HCT116 (cell line): ENCODE measurements at regions not wholly inside any gene's neighbourhood (a gene's known extent, or its start where the extent isn't known, plus 50 kb on each side); places are given as distances from the start of the nearest gene placed in this dataset.

Experiments used
- ATAC-seq: fragments of 200-7000 bp; cut with Tn5 transposase; 2 replicates; pipeline ENCODE4 v1.9.1; 2020; ENCODE audit warnings: mild to moderate bottlenecking, moderate library complexity
- BruUV-seq: library from RNA; stranded (reverse); fragments of 400-500 nt; replicated peaks from 2 replicates; lab custom pipeline; 2021; lab: Mats Ljungman, UMichigan
- CTCF ChIA-PET: fragments of 300-600 bp; sonication (Branson Sonifier 250); formaldehyde crosslinking; loops from one replicate; lab custom pipeline; 2021; ENCODE audit warnings: antibody characterized with exemption; lab: Charles Lee
- POLR2A ChIA-PET: fragments of 300-600, 350-600 bp; sonication (Branson Sonifier 250); formaldehyde crosslinking; loops from one replicate; lab custom pipeline; 2021; ENCODE audit warnings: antibody characterized with exemption; lab: Charles Lee
- RAD21 ChIA-PET, 2 experiments: fragments of 300-600 bp; sonication (Branson Sonifier 250); formaldehyde crosslinking; loops; one replicate each; lab custom pipeline; 2023; ENCODE audit warnings: low total read pairs in 2 of 2; ENCODE audit not compliant: uncharacterized antibody in 2 of 2, unreplicated experiment in 2 of 2, low non-redundant PET in 1 of 2; lab: Charles Lee
- DNase-seq: peaks from one replicate; pipeline ENCODE4 v3.0.0-alpha.2; 2010; ENCODE audit warnings: low read depth, low spot score
- H2AFZ ChIP-seq: fragments of 200-600 bp; shearing (Covaris generic), sonication (generic); 2 replicates; pipeline ENCODE4 v1.6.1; 2017; ENCODE audit warnings: low read depth, mixed run types, mixed read lengths, antibody characterized with exemption, low read length; ENCODE audit not compliant: poor library complexity, severe bottlenecking
- H3K27ac ChIP-seq: 2 replicates; pipeline ENCODE4 v1.5.1; 2012; ENCODE audit warnings: low read depth, low read length
- H3K27me3 ChIP-seq: fragments of 200-600 bp; sonication (generic); 2 replicates; pipeline ENCODE4 v1.6.1; 2016; ENCODE audit warnings: mixed run types, low read length, mixed read lengths; ENCODE audit not compliant: insufficient read depth
- H3K36me3 ChIP-seq, 2 experiments: fragments of 200-500 bp in 1 of 2; fragments of 200-600 bp in 1 of 2; sonication (Bioruptor generic) in 1 of 2; sonication (generic) in 1 of 2; 2 replicates each; pipeline versions ENCODE4 v1.5.1 to v1.6.1; 2014 to 2016; ENCODE audit warnings: low read length in 2 of 2, inconsistent platforms in 1 of 2, mixed read lengths in 1 of 2, mixed run types in 1 of 2; ENCODE audit not compliant: insufficient read depth in 2 of 2, control insufficient read depth in 1 of 2
- H3K4me1 ChIP-seq, 2 experiments: fragments of 200-600 bp in 1 of 2; sonication (generic) in 1 of 2; 2 replicates each; pipeline versions ENCODE4 v1.5.1 to v1.6.1; 2012 to 2017; ENCODE audit warnings: low read length in 2 of 2, inconsistent platforms in 1 of 2, mild to moderate bottlenecking in 1 of 2, mixed read lengths in 1 of 2, mixed run types in 1 of 2, moderate library complexity in 1 of 2; ENCODE audit not compliant: insufficient read depth in 2 of 2, control insufficient read depth in 1 of 2
- H3K4me2 ChIP-seq: fragments of 200-600 bp; sonication (generic); 2 replicates; pipeline ENCODE4 v1.6.1; 2017; ENCODE audit warnings: mixed run types, low read length, mixed read lengths
- H3K4me3 ChIP-seq, 2 experiments: fragments of 200-600 bp in 1 of 2; sonication (generic) in 1 of 2; replicated peaks in 1 of 2; 2 replicates each; pipeline ENCODE4 v1.5.1; 2011 to 2016; ENCODE audit warnings: low read length in 2 of 2, control low read depth in 1 of 2, low read depth in 1 of 2, mild to moderate bottlenecking in 1 of 2, mixed read lengths in 1 of 2, mixed run types in 1 of 2
- H3K79me2 ChIP-seq: fragments of 200-600 bp; sonication (generic); 2 replicates; pipeline ENCODE4 v1.6.1; 2017; ENCODE audit warnings: mild to moderate bottlenecking, mixed run types, low read length, moderate library complexity, mixed read lengths; ENCODE audit not compliant: insufficient read depth
- H3K9ac ChIP-seq: fragments of 200-600 bp; sonication (generic); 2 replicates; pipeline ENCODE4 v1.6.1; 2016; ENCODE audit warnings: low read length, mixed read lengths
- H3K9me2 ChIP-seq: fragments of 200-600 bp; sonication (generic), shearing (Covaris generic); 2 replicates; pipeline ENCODE4 v1.6.1; 2017; ENCODE audit warnings: mixed run types, mild to moderate bottlenecking, moderate library complexity; ENCODE audit not compliant: insufficient read depth
- H3K9me3 ChIP-seq, 2 experiments: fragments of 200-500 bp in 1 of 2; fragments of 200-600 bp in 1 of 2; sonication (Bioruptor generic) in 1 of 2; sonication (generic) in 1 of 2; 2 replicates each; pipeline ENCODE4 v1.6.1; 2014 to 2017; ENCODE audit warnings: low read length in 2 of 2, mixed read lengths in 2 of 2, inconsistent platforms in 1 of 2, low read depth in 1 of 2, mild to moderate bottlenecking in 1 of 2, mixed run types in 1 of 2, moderate library complexity in 1 of 2; ENCODE audit not compliant: control insufficient read depth in 1 of 2, insufficient read depth in 1 of 2
- H4K20me1 ChIP-seq: fragments of 200-600 bp; sonication (generic), shearing (Covaris generic); 2 replicates; pipeline ENCODE4 v1.6.1; 2017; ENCODE audit warnings: mixed run types, mild to moderate bottlenecking, moderate library complexity; ENCODE audit not compliant: insufficient read depth
- ATF3 ChIP-seq: IDR thresholded peaks from 2 replicates; pipeline ENCODE4 v1.6.1; 2012
- CBX3 ChIP-seq: IDR thresholded peaks from 2 replicates; pipeline ENCODE4 v1.6.1; 2012; ENCODE audit warnings: low read depth
- EGR1 ChIP-seq: IDR thresholded peaks from 2 replicates; pipeline ENCODE4 v1.6.1; 2012; ENCODE audit warnings: low read depth
- ELF1 ChIP-seq: IDR thresholded peaks from 2 replicates; pipeline ENCODE4 v1.6.1; 2012; ENCODE audit warnings: low read depth, borderline replicate concordance
- EZH2 ChIP-seq: fragments of 200-600 bp; sonication (generic); IDR thresholded peaks from 2 replicates; pipeline ENCODE4 v1.6.1; 2017; ENCODE audit warnings: antibody characterized with exemption, mixed run types
- EZH2phosphoT487 ChIP-seq: fragments of 200-600 bp; IDR thresholded peaks from 2 replicates; pipeline ENCODE4 v1.6.1; 2018; ENCODE audit warnings: antibody characterized with exemption, borderline replicate concordance
- FOSL1 ChIP-seq: IDR thresholded peaks from 2 replicates; pipeline ENCODE4 v1.6.1; 2012; ENCODE audit warnings: low read depth
- JUND ChIP-seq: IDR thresholded peaks from 2 replicates; pipeline ENCODE4 v1.6.1; 2012
- MAX ChIP-seq: IDR thresholded peaks from 2 replicates; pipeline ENCODE4 v1.6.1; 2012
- RAD21 ChIP-seq: IDR thresholded peaks from 2 replicates; pipeline ENCODE4 v1.6.1; 2012; ENCODE audit warnings: low read depth, mild to moderate bottlenecking
- REST ChIP-seq: IDR thresholded peaks from 2 replicates; pipeline ENCODE4 v1.6.1; 2012; ENCODE audit warnings: low read depth
- SIN3A ChIP-seq: IDR thresholded peaks from 2 replicates; pipeline ENCODE4 v1.6.1; 2012; ENCODE audit warnings: low read depth
- SP1 ChIP-seq: IDR thresholded peaks from 2 replicates; pipeline ENCODE4 v1.6.1; 2012; ENCODE audit warnings: low read depth
- SRF ChIP-seq: IDR thresholded peaks from 2 replicates; pipeline ENCODE4 v1.6.1; 2012; ENCODE audit warnings: low read depth
- TCF7L2 ChIP-seq: IDR thresholded peaks from 2 replicates; pipeline ENCODE4 v1.7.0; 2011; ENCODE audit warnings: borderline replicate concordance, inconsistent platforms; ENCODE audit not compliant: insufficient read depth, insufficient read length; ENCODE audit errors: extremely low read depth
- YY1 ChIP-seq: IDR thresholded peaks from 2 replicates; pipeline ENCODE4 v1.6.1; 2011; ENCODE audit warnings: low read length, low read depth, moderate library complexity, mild to moderate bottlenecking; ENCODE audit not compliant: insufficient replicate concordance; ENCODE audit errors: extremely low read depth
- ZFX ChIP-seq: fragments of 450-650 bp; IDR thresholded peaks from 2 replicates; pipeline ENCODE4 v1.6.1; 2017
- ZNF274 ChIP-seq: fragments of 200-500 bp; sonication (Bioruptor generic); IDR thresholded peaks from 2 replicates; pipeline ENCODE4 v1.6.1; 2014; ENCODE audit warnings: mild to moderate bottlenecking, low read depth, low read length, inconsistent platforms
- intact Hi-C: fragments of 100-400 bp; cut with micrococcal nuclease; formaldehyde crosslinking; loops from 2 replicates; pipeline ENCODE4 v1.10.0; 2022

GRCh38 chr2:236748801-236749200 is 179.2 kb downstream of the ACKR3 start:
- Histone ChIP-seq H3K9me2 (no peaks in the 10 kb centered on the region), H3K4me2 (no peak overlapping the region), H3K4me1 (no peaks in the 10 kb centered on the region), H3K27me3 (peaks cover 70% of the 10 kb centered on the region), H3K27ac (no peak overlapping the region), H3K9me3 (no peaks in the 10 kb centered on the region), H2AFZ (no peak overlapping the region), H3K9ac (no peak overlapping the region), H3K4me3 (no peak overlapping the region), H3K36me3 (no peaks in the 10 kb centered on the region), H4K20me1 (no peaks in the 10 kb centered on the region), H3K79me2 (no peaks in the 10 kb centered on the region)
- intact Hi-C loops: no loop called here
- ATAC-seq (no peak), DNase-seq (no peak)
- BruUV-seq: no TSS peak
- ChIA-PET CTCF (no interaction called here), RAD21 (no interaction called here), POLR2A (no interaction called here)
- TF ChIP-seq JUND (no peak), REST (no peak), MAX (no peak), ZNF274 (no peak), SRF (no peak), ZFX (no peak), TCF7L2 (no peak), EZH2phosphoT487 (no peak), FOSL1 (no peak), EGR1 (no peak), ELF1 (no peak), SIN3A (no peak), EZH2 (no peak), SP1 (no peak), YY1 (no peak), CBX3 (no peak), RAD21 (no peak), ATF3 (no peak)
